Calu3 (cell line): ENCODE measurements at regions not wholly inside any gene's neighbourhood (a gene's known extent, or its start where the extent isn't known, plus 50 kb on each side); places are given as distances from the start of the nearest gene placed in this dataset.

Experiments
- BruUV-seq: library from RNA; stranded (reverse); fragments of 400-500 nt; replicated peaks from 2 replicates; lab custom pipeline; 2021; lab: Mats Ljungman, UMichigan
- CTCF ChIA-PET: fragments of 300-600 bp; sonication (Branson Sonifier 250); formaldehyde crosslinking; loops from one replicate; lab custom pipeline; 2022; ENCODE audit warnings: antibody characterized with exemption; lab: Charles Lee
- DNase-seq: peaks from one replicate; pipeline ENCODE4 v3.0.0; 2022
- H3K27ac Mint-ChIP-seq: one replicate; pipeline ENCODE4 v1.8.0; 2022; ENCODE audit warnings: mixed read lengths; ENCODE audit not compliant: unreplicated experiment
- H3K27me3 Mint-ChIP-seq: one replicate; pipeline ENCODE4 v1.8.0; 2022; ENCODE audit warnings: mixed read lengths; ENCODE audit not compliant: unreplicated experiment
- H3K36me3 Mint-ChIP-seq: one replicate; pipeline ENCODE4 v1.8.0; 2022; ENCODE audit warnings: mild to moderate bottlenecking, moderate library complexity, mixed read lengths; ENCODE audit not compliant: insufficient read depth, unreplicated experiment
- H3K4me1 Mint-ChIP-seq: one replicate; pipeline ENCODE4 v1.8.0; 2022; ENCODE audit warnings: mild to moderate bottlenecking, low read depth, mixed read lengths; ENCODE audit not compliant: unreplicated experiment
- H3K4me3 Mint-ChIP-seq: one replicate; pipeline ENCODE4 v1.8.0; 2022; ENCODE audit warnings: mild to moderate bottlenecking, low read depth, moderate library complexity, mixed read lengths; ENCODE audit not compliant: unreplicated experiment
- H3K9me3 Mint-ChIP-seq: one replicate; pipeline ENCODE4 v1.8.0; 2022; ENCODE audit warnings: low read depth, mixed read lengths; ENCODE audit not compliant: unreplicated experiment
- intact Hi-C: fragments of 100-400 bp; cut with micrococcal nuclease; formaldehyde crosslinking; loops from one replicate; pipeline ENCODE4 v1.10.0; 2022; ENCODE audit not compliant: unreplicated experiment
- TF ChIP-seq, protein P1 (sequence below): fragments of 200-600 bp; IDR thresholded peaks from one replicate; pipeline ENCODE4 v1.8.0; 2022; ENCODE audit warnings: antibody characterized with exemption; ENCODE audit not compliant: unreplicated experiment

DNA sequence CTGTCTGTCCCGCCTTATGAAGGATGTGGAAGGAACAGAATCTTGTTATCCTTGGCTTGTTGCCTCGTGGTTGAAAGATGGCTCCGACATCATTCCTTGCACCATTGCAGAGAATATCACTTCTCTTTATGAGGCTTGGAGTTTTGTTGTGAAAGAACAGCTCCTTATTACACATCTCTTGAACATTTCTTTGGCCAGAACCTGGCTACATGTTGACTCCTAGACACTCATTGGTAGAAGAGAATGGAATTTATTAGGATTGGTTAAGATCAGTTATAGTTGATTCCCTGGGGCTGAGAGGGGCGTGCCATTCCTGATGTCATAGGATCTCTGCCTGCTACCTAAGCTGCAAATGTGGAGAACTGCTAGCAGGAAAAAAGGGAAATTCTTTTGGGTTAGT is 180.5 kb upstream of the CTBP2 start:
- no peak overlapping the region for H3K4me3 Mint-ChIP-seq
- TF ChIP-seq, protein P1, sequence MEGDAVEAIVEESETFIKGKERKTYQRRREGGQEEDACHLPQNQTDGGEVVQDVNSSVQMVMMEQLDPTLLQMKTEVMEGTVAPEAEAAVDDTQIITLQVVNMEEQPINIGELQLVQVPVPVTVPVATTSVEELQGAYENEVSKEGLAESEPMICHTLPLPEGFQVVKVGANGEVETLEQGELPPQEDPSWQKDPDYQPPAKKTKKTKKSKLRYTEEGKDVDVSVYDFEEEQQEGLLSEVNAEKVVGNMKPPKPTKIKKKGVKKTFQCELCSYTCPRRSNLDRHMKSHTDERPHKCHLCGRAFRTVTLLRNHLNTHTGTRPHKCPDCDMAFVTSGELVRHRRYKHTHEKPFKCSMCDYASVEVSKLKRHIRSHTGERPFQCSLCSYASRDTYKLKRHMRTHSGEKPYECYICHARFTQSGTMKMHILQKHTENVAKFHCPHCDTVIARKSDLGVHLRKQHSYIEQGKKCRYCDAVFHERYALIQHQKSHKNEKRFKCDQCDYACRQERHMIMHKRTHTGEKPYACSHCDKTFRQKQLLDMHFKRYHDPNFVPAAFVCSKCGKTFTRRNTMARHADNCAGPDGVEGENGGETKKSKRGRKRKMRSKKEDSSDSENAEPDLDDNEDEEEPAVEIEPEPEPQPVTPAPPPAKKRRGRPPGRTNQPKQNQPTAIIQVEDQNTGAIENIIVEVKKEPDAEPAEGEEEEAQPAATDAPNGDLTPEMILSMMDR: no peak
- H3K4me1 Mint-ChIP-seq: peaks cover 15% of the 10 kb centered on the region
- no peaks in the 10 kb centered on the region for H3K27me3 Mint-ChIP-seq
- H3K9me3 Mint-ChIP-seq: no peaks in the 10 kb centered on the region
- intact Hi-C loops: loop anchor here (10.0 kb wide), 1 partner anchor 176 kb away; the partner anchor contains the start of gene CTBP2
- DNase-seq: no peak
- no TSS peak for BruUV-seq
- no peak overlapping the region for H3K27ac Mint-ChIP-seq
- CTCF ChIA-PET: no interaction called here
- H3K36me3 Mint-ChIP-seq: peaks cover 7% of the 10 kb centered on the region

DNA sequence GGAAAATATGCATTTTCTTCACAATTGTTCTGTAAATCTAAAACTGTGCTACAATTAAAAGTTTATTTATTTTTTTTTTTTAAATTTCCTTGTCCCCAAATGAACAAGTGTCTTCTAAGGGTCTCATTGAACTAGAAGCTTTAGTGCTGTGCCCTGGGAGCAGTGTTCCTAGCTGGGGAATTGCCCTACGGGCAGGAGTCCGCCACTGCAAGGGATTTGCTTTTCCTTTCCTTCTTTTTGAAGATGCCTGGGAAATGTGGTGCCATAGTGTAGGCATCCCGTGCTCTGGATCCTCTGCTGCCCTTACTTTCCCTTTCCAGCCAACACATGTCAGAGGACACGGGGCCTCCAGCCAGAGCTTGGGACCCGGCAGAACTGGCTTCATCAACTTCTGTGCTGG is 177.1 kb upstream of the CTBP2 start:
- TF ChIP-seq, protein P1: no peak
- DNase-seq: no peak
- no peaks in the 10 kb centered on the region for H3K9me3 Mint-ChIP-seq
- H3K27ac Mint-ChIP-seq: no peak overlapping the region
- CTCF ChIA-PET: no interaction called here
- H3K27me3 Mint-ChIP-seq: peaks cover 7% of the 10 kb centered on the region
- H3K4me3 Mint-ChIP-seq: no peak overlapping the region
- H3K4me1 Mint-ChIP-seq: no peaks in the 10 kb centered on the region
- no TSS peak for BruUV-seq
- intact Hi-C loops: no loop called here
- H3K36me3 Mint-ChIP-seq: no peaks in the 10 kb centered on the region

DNA sequence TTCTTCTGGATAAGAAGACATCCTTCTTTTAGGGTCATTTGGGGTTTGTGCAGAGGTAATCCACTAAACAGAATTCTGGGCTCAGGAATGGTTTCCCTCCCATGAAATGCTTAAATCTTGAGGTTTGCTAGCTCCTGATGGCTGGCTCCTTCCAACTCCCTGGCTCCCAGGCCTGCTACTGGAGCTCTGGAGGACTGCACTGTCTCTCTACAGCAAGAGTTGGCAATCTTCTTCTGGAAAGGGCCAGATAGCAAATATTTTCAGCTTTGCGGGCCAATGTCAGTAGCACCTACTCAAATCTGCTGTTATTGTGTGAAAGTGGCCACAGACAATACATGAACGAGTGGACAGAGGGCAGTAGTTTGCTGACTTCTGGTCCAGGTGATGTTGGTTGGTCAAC is 174.2 kb upstream of the CTBP2 start:
- CTCF ChIA-PET: no interaction called here
- TF ChIP-seq, protein P1: no peak
- DNase-seq: no peak
- Mint-ChIP-seq H3K4me1 (no peaks in the 10 kb centered on the region), H3K9me3 (no peaks in the 10 kb centered on the region), H3K27me3 (peaks cover 7% of the 10 kb centered on the region), H3K36me3 (no peaks in the 10 kb centered on the region), H3K27ac (no peak overlapping the region), H3K4me3 (no peak overlapping the region)
- intact Hi-C loops: no loop called here
- no TSS peak for BruUV-seq

DNA sequence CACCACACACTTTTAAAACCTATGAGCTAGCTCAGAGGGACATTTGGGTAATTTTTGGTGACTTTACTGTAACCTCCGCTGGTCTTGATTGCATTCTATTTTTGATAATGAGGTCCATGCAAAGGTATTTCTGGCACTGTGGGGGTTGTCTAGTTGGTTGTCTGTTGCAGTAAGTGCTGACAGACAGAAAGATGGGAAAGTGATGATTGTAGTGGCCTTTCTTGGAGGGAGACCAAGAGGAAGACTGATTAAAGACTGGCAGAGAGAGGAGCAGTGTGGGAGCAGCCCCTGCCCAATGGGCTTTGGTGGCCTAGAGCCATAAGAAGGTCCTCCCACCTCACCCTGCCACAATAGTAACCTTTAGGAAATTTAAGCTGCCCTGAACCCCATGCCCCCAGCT is 173.4 kb upstream of the CTBP2 start:
- intact Hi-C loops: no loop called here
- peaks cover 7% of the 10 kb centered on the region for H3K27me3 Mint-ChIP-seq
- H3K4me1 Mint-ChIP-seq: no peaks in the 10 kb centered on the region
- no TSS peak for BruUV-seq
- CTCF ChIA-PET: interaction anchor here (0.6 to 0.7 kb wide), 2 partner anchors 58 to 797 kb away, joined by 3 read pairs; no protein-coding TSS in a partner anchor
- DNase-seq: no peak
- H3K36me3 Mint-ChIP-seq: no peaks in the 10 kb centered on the region
- H3K4me3 Mint-ChIP-seq: no peak overlapping the region
- TF ChIP-seq, protein P1: no peak
- no peak overlapping the region for H3K27ac Mint-ChIP-seq
- no peaks in the 10 kb centered on the region for H3K9me3 Mint-ChIP-seq
